Astrocyte of the cerebellum (primary cell): ENCODE measurements at regions not wholly inside any gene's neighbourhood (a gene's known extent, or its start where the extent isn't known, plus 50 kb on each side); places are given as distances from the start of the nearest gene placed in this dataset.

Source experiments
- DNase-seq: peaks from one replicate; pipeline ENCODE4 v3.0.0-alpha.2; 2011; ENCODE audit warnings: low read depth
- H3K4me3 ChIP-seq: 2 replicates; pipeline ENCODE4 v1.5.1; 2011; ENCODE audit warnings: mild to moderate bottlenecking, low read depth, low read length, moderate library complexity
- in situ Hi-C: cut with HindIII; loops from 2 replicates; pipeline ENCODE4 v1.10.0; 2017; ENCODE audit warnings: low sequenced_read_pairs
- TF ChIP-seq, protein P1 (sequence below): IDR thresholded peaks from 2 replicates; pipeline ENCODE4 v1.5.1; 2012; ENCODE audit warnings: low read length, low read depth, moderate library complexity, mild to moderate bottlenecking; ENCODE audit errors: missing control alignments

DNA sequence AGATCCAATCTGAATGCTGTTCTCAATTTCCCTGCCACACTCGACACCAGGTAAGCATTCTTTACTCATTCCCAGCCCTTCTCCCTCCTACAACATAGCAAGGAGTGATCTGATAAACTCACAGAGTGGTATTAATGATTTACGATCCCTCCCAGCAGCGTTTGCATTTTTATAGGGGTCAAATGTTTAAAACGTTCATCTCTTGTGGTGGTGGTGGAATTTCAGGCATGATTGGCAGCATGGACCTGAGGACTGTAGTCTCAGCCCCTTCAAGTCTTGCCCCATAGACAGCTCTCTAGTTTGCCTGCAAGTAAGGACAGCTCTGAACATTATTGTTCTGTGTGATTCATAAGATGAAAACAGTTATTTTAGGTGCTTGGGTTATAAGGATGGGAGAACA lies 565.7 kb downstream of the EFNB2 start:
- DNase-seq, result no peak
- in situ Hi-C loops, result no loop called here

DNA sequence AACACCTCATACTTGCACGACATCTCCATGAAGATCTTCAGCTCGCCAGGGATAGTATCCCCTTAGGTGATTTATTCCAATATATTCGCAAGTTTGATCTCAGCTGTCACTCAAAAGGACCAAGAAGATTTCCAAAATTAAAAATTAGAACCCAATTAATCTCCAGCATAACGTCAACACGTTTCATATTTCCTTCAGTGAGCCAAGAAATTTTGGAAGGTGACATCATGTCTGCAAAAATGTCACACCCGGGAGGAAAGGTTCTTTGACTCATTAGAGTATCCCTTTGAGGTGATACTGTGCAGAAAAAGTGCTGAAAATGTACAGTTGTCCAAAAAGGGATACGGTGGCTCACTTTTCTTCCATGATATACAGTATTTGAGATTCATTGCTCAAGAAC lies 569.6 kb downstream of the EFNB2 start:
- no peak overlapping the region for H3K4me3 ChIP-seq
- TF ChIP-seq, protein P1, sequence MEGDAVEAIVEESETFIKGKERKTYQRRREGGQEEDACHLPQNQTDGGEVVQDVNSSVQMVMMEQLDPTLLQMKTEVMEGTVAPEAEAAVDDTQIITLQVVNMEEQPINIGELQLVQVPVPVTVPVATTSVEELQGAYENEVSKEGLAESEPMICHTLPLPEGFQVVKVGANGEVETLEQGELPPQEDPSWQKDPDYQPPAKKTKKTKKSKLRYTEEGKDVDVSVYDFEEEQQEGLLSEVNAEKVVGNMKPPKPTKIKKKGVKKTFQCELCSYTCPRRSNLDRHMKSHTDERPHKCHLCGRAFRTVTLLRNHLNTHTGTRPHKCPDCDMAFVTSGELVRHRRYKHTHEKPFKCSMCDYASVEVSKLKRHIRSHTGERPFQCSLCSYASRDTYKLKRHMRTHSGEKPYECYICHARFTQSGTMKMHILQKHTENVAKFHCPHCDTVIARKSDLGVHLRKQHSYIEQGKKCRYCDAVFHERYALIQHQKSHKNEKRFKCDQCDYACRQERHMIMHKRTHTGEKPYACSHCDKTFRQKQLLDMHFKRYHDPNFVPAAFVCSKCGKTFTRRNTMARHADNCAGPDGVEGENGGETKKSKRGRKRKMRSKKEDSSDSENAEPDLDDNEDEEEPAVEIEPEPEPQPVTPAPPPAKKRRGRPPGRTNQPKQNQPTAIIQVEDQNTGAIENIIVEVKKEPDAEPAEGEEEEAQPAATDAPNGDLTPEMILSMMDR, result no peak
- no peak for DNase-seq
- in situ Hi-C loops, result no loop called here

More for the DNA sequence above, 565.7 kb downstream of the EFNB2 start:
- no peak overlapping the region for H3K4me3 ChIP-seq
- TF ChIP-seq, protein P1, result no peak

DNA sequence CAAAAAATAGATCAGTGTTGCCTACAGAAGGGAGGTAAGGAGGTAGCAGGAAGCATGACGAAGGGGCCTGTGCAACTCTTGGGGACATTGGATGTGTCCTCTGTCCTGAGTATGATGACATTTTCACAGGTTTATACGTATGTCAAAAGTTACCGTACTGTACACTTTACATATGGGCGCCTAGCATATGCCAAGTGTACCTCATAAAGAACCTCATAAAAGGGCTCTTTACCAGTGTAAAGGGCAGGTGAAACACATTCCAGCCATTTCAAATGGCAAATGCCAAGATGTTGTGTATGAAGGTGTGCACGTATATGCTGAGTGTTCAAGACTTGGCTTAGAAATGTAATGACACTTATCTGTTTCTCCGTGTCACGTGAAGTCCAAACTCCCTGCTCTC lies 573.4 kb downstream of the EFNB2 start:
- TF ChIP-seq, protein P1, result no peak
- H3K4me3 ChIP-seq, result no peak overlapping the region
- DNase-seq, result no peak
- in situ Hi-C loops, result no loop called here

- in situ Hi-C loops, result no loop called here
- no peak overlapping the region for H3K4me3 ChIP-seq
- TF ChIP-seq, protein P1, result no peak
- no peak for DNase-seq
These were observed 574.0 kb downstream of the EFNB2 start for GRCh38 chr13:105961438-105961837.

DNA sequence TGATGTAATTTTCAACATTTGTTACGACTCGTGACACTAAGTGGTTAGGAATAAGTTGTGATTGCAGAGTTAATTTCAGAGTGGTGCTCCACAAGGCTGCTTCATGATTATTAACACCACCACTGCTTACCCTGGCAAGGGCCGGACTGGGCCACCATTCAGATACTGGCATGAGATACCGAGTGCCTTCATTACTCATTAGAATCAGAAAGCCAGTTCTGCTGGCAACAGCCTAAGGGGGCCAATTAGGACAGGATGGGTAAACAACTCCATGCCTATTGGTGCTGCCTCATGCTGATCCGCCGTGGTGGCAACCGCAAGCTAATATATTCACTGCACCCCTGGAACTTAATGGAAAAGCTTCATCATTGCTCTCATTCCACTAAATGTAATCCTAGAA lies 575.1 kb downstream of the EFNB2 start:
- TF ChIP-seq, protein P1, result no peak
- in situ Hi-C loops, result no loop called here
- H3K4me3 ChIP-seq, result no peak overlapping the region
- DNase-seq, result no peak

- TF ChIP-seq, protein P1, result no peak
- in situ Hi-C loops, result no loop called here
- H3K4me3 ChIP-seq, result no peak overlapping the region
- no peak for DNase-seq
These were observed 575.6 kb downstream of the EFNB2 start for GRCh38 chr13:105959876-105960275.
